Right cardiac atrium (tissue), 5 donors: ENCODE measurements at regions not wholly inside any gene's neighbourhood (a gene's known extent, or its start where the extent isn't known, plus 50 kb on each side); places are given as distances from the start of the nearest gene placed in this dataset.
"Not testable (repeated sequence)": the region's sequence is repeated elsewhere in the genome, so short reads cannot be mapped to it uniquely, and the experiment has no call there.

Source experiments
- ATAC-seq, 2 donors: fragments of 200-7000 bp; cut with Tn5 transposase; one replicate each; pipeline versions ENCODE4 v1.8.0 to v1.9.1; 2020; ENCODE audit warnings: moderate library complexity in 2 of 2, mild to moderate bottlenecking in 1 of 2
- DNase-seq, 3 donors: peaks; one replicate each; pipeline ENCODE4 v3.0.0-alpha.2; 2020
- H3K27ac ChIP-seq: one replicate; pipeline ENCODE4 v1.5.1; 2013; ENCODE audit warnings: mild to moderate bottlenecking, low read length, control low read depth, moderate library complexity
- H3K27me3 ChIP-seq: one replicate; pipeline ENCODE4 v1.6.1; 2013; ENCODE audit not compliant: control insufficient read depth, insufficient read depth
- H3K4me1 ChIP-seq: one replicate; pipeline ENCODE4 v1.6.1; 2013; ENCODE audit warnings: low read length; ENCODE audit not compliant: control insufficient read depth, insufficient read depth
- H3K4me3 ChIP-seq: one replicate; pipeline ENCODE4 v1.5.1; 2013; ENCODE audit warnings: low read length, control low read depth
- H3K9me3 ChIP-seq: one replicate; pipeline ENCODE4 v1.6.1; 2013; ENCODE audit warnings: low read length; ENCODE audit not compliant: control insufficient read depth
- WGBS: extraction: QIAGEN DNeasy Blood & Tissue Kit; methylation state at CpG from one replicate; pipeline ENCODE4 v1.1.7; 2013; 5-methylcytosine and 5-hydroxymethylcytosine counted together
- intact Hi-C, 4 donors: fragments of 100-400 bp; cut with DNase I; formaldehyde crosslinking; loops; one replicate each; pipeline versions ENCODE4 v1.11.0 to v1.14.0; 2022 to 2023
- donor health status: healthy with polysubstance abuse.
- donor health status: DM: no; HTN: yes; CAD: no.
- donor health status: DM: no; HTN: no; CAD: no.
- donor health status: DM: no; HTN: yes; CAD: no; lungs with severe emphysema.
- donor health status: DM: yes; HTN: yes; CAD: no.

DNA sequence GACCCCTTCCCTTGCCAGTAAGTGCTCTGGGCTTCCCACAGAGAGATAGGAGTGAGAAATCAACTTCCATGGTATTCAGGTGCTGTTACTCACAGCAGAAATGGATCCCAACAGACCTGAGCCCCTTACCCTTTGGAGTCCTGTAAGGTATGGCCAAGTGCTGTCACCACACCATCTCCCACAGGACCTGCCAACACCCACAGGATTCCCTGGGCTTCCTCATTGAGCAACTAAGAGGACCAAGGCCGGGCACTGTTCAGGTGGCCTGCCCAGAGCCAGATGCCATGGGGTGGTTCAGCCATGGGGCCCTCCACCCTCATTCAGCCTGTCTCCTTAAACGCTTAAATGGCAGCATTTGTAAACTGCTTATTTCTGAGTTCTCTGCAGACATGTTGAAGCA is 166.2 kb downstream of the TRIM43 start:
- ATAC-seq (no peak), DNase-seq (no peak)
- intact Hi-C loops, result no loop called here
- Histone ChIP-seq H3K9me3 (no peaks in the 10 kb centered on the region), H3K4me3 (no peak overlapping the region), H3K27me3 (no peaks in the 10 kb centered on the region), H3K27ac (no peak overlapping the region), H3K4me1 (no peaks in the 10 kb centered on the region)
- WGBS, result 65% methylated on average over 2 of the region's 2 CpGs

DNA sequence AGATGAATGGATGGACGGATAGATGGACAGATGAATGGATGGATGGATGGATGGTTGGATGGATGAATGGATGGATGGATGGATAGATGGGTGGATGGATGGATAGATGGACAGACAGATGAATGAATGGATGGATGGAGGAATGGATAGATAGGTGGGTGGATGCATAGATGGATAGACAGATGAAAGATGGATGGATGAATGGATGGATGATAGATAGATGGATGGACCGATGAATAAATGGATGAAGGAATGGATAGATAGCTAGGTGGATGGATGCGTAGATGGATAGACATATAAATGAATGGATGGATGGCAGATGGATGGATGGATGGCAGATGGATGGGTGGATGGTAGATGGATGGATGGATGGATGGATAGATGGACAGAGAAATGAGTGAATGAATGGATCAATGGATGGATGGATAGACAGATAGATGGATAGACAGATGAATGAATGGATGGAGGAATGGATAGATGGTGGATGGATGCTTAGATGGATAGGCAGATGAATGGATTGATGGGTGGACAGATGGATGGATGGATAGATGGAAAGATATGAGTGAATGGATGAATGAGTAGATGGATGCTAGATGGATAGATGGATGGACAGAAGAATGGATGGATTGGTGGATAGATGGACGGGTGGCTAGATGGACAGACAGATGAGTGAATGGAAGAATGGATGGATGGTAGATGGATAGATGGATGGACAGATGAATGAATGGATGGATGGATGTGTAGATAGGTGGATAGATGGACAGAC is 167.9 kb downstream of the TRIM43 start:
- DNase-seq (no peak), ATAC-seq (no peak)
- Histone ChIP-seq H3K9me3 (no peaks in the 10 kb centered on the region), H3K27me3 (no peaks in the 10 kb centered on the region), H3K4me3 (no peak overlapping the region), H3K4me1 (no peaks in the 10 kb centered on the region), H3K27ac (no peak overlapping the region)
- WGBS, result 82% methylated on average over 4 of the region's 4 CpGs
- intact Hi-C loops, result no loop called here

DNA sequence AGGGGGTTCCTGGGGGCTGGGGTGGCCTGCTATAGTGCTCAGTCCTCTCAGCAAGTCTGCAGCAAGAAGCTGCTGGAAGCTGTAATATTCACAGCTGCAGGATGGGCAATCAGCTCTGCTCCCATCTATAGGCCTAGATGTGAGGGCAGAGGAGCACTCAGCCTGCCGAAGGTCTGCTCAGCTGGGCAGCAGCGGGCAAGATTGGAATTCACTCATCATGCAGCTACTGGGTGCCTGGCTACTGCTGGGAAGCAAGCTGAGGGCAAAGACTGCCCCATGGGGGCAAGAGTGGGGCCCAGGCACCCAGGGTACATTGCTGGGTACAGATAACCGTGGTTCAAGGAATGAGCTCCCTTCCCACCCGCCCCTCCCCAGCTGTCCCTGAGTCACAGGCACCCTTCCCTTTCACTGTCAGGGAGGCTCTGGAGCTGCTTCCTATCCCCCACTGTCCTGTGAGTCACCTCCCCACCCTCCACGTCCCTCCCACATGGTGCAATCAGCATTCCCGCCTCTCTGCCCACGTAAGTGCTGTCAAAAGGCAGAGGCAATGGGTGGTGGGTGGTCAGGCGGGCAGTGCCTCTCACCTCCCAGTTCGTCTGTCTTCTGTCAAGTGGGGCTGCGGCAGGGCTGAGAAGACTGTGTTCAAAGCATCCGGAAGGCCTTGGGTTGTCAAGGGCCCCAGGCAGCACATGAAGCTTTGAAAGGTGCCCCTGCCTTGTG is 169.2 kb downstream of the TRIM43 start:
- intact Hi-C loops, result no loop called here
- DNase-seq, result peak in 1 of 3 donors; percentile 16
- Histone ChIP-seq H3K4me3 (no peak overlapping the region), H3K27me3 (no peaks in the 10 kb centered on the region), H3K4me1 (no peaks in the 10 kb centered on the region), H3K27ac (no peak overlapping the region), H3K9me3 (no peaks in the 10 kb centered on the region)
- peak in 1 of 2 donors; percentile 23 for ATAC-seq
- 59% methylated on average over 11 of the region's 11 CpGs for WGBS

DNA sequence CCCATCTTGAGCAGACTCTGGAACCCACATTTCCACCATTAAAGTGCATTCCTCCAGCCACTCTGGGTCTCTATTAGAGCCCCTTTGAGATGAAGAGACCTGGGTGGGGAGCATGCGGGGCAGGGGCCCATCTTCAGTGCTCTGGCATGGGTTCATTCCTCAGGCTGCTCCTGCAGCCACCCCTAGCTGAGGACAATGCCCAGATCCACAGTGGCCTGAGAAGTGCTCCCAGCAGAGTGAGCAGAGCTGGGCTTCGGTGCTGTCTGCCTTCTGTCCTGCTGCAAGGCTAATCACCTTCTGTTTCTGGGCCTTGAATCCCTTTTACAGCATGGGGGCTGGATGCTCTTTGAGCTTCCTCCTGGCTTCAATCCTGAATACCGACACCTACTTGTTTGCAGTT is 169.8 kb downstream of the TRIM43 start:
- WGBS, result 72% methylated on average over 3 of the region's 3 CpGs
- intact Hi-C loops, result no loop called here
- peak in 1 of 3 donors; percentile 2 for DNase-seq

GRCh38 chr2:95762023-95763021 is 170.5 kb downstream of the TRIM43 start:
- intact Hi-C loops, H3K9me3 ChIP-seq, ATAC-seq, H3K4me1 ChIP-seq, H3K27ac ChIP-seq, H3K4me3 ChIP-seq, H3K27me3 ChIP-seq: not testable (repeated sequence)
- DNase-seq, result peak in 1 of 3 donors; percentile 3
- 78% methylated on average over 21 of the region's 21 CpGs for WGBS

More for the DNA sequence above, 169.8 kb downstream of the TRIM43 start:
- no peaks in the 10 kb centered on the region for H3K4me1 ChIP-seq
- no peaks in the 10 kb centered on the region for H3K9me3 ChIP-seq
- H3K4me3 ChIP-seq, result no peak overlapping the region
- no peaks in the 10 kb centered on the region for H3K27me3 ChIP-seq
- H3K27ac ChIP-seq, result no peak overlapping the region
- ATAC-seq, result no peak

DNA sequence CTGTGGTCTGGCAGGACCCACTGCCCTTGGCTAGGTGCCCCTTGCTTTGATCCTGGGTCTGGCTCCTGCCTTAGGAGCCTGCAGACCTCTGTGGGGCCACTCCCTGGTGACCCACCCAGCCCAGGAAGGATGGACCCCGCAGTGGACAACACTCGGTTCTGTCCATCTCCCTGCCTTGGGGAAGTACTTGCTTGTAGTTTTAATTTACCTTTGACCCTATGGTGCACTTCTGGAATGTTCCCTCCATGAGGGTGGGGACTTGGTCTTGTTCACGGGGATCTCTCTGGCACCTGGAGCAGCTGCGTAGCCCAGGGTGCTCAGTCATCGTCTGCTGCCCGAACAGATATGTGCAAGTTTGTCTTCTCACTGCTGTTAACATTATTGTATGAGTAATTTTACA is 171.3 kb downstream of the TRIM43 start:
- whole genome bisulfite sequencing, result 81% methylated on average over 6 of the region's 6 CpGs
- ATAC-seq, H3K27ac ChIP-seq, H3K4me3 ChIP-seq, intact Hi-C loops, H3K27me3 ChIP-seq, H3K4me1 ChIP-seq, H3K9me3 ChIP-seq, DNase-seq: not testable (repeated sequence)

DNA sequence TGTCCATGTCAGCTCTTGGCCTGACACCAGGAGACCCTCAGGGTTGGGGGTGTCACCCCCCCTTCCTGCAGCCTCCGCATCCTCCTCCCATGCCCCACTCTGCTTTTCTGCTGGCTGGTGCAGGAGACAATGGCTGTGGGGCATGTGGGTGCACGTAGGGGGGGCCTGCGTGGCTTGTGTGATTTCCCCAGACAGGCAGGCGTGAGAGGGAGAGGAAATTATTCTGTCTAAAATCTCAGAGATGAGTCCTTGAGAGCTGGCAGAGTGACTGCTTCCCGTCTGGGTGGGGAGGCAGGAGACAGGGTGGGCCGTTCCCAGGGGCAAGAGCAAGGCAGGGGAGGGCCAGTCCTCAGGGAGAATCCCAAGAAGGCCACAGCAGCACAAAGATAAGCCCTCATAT is 173.2 kb downstream of the TRIM43 start:
- DNase-seq, intact Hi-C loops, H3K27me3 ChIP-seq, H3K27ac ChIP-seq, H3K9me3 ChIP-seq, H3K4me1 ChIP-seq, H3K4me3 ChIP-seq, ATAC-seq: not testable (repeated sequence)
- 66% methylated on average over 5 of the region's 6 CpGs for WGBS

DNA sequence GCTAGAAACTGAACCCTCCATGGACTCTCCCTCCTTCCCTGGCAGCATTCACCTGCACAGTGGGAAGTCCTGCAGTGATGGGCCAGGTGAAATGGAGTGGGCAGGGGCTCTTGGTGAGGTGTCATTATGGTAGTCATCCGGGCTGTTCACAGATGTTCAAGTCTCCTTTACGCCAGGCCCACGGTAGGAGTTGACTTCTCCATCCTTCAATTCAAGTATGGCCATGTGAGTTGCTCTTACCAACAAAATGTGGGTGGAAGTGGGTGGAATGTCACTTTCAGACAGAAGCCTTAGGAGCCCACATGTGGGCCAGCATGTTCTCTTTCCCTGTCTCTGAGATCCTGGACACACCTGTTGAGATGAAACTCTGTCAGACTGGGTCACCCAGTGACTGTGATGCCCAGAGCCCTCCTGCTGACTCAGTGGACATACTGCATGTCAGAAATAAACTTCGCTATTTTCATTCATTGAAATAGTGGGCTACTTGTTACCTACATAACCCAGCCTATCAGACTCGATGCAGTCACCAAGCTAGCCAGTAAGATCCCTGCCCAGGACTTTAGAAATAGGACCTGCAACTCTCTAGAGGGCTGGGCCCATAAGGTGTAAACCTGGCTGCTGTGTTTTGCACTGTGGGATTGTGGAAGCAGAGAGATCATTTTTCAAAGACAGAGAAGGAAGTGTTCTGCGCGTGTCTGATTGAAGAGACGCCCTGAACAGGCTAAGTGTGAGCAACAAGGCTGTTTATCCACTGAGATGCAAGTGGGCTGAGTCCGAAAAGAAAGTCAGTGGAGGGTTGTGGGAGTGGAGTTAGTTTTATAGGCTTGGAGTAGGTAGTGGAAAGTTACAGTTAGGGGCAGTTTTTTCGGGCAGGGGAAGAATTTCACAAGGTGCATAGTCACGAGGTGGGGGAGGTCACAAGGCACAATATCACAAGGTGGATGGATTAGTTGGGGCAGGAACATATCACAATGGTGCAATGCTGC is 174.4 kb downstream of the TRIM43 start:
- H3K27ac ChIP-seq, ATAC-seq, DNase-seq, H3K4me3 ChIP-seq, intact Hi-C loops, H3K9me3 ChIP-seq, H3K27me3 ChIP-seq, H3K4me1 ChIP-seq: not testable (repeated sequence)
- WGBS, result 83% methylated on average over 11 of the region's 11 CpGs

DNA sequence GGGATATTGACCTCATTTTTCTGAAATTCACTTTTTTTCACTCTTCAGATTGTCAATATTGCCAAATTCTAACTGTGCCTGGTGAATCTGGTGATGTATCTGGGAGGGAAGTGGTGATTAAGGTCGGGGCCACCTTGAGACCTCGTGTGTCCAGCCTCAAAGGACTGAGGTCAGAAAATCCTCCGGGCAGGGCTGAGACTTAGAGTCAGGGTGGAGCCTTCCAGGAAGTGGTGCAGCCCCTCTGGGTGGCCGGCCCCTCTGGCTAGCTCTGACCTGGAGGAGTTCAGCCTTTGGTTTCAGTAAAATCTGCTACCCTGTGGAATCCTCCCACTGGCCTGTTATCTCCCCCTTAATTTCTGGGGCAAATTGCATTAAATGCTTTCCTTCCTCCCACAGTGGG is 175.7 kb downstream of the TRIM43 start:
- intact Hi-C loops, DNase-seq, H3K9me3 ChIP-seq, H3K4me3 ChIP-seq, H3K27ac ChIP-seq, ATAC-seq, H3K4me1 ChIP-seq, H3K27me3 ChIP-seq: not testable (repeated sequence)
- 51% methylated on average over 4 of the region's 4 CpGs for WGBS

GRCh38 chr2:95767950-95768349 is 176.1 kb downstream of the TRIM43 start:
- H3K4me1 ChIP-seq, H3K27me3 ChIP-seq, H3K4me3 ChIP-seq, H3K9me3 ChIP-seq, ATAC-seq, DNase-seq, H3K27ac ChIP-seq, intact Hi-C loops: not testable (repeated sequence)
- 68% methylated on average over 2 of the region's 3 CpGs for WGBS
